LNCaP clone FGC (cell line): ENCODE measurements at regions not wholly inside any gene's neighbourhood (a gene's known extent, or its start where the extent isn't known, plus 50 kb on each side); places are given as distances from the start of the nearest gene placed in this dataset.

Experiments
- DNase-seq: peaks from one replicate; pipeline ENCODE4 v3.0.0-alpha.2; 2011; ENCODE audit warnings: low read depth
- H3K4me3 ChIP-seq: 2 replicates; pipeline ENCODE4 v1.5.1; 2011; ENCODE audit warnings: mild to moderate bottlenecking, low read depth, low read length, control low read depth
- CTCF ChIP-seq: IDR thresholded peaks from 2 replicates; pipeline ENCODE4 v1.5.1; 2012; ENCODE audit warnings: mild to moderate bottlenecking; ENCODE audit not compliant: control insufficient read depth, insufficient read depth; ENCODE audit errors: extremely low read depth

GRCh38 chr12:97185567-97185966, 277.0 kb upstream of the RMST start:
- TF ChIP-seq CTCF, result no peak
- H3K4me3 ChIP-seq, result no peak overlapping the region
- DNase-seq, result no peak

- DNase-seq, result no peak
- no peak overlapping the region for H3K4me3 ChIP-seq
- TF ChIP-seq CTCF, result no peak
Measured at GRCh38 chr12:97194546-97194945, 268.1 kb upstream of the RMST start.

- no peak for DNase-seq
- no peak overlapping the region for H3K4me3 ChIP-seq
- TF ChIP-seq CTCF, result no peak
Measured at GRCh38 chr12:97200181-97200580, 262.4 kb upstream of the RMST start.

GRCh38 chr12:97203408-97203807, 259.2 kb upstream of the RMST start:
- no peak overlapping the region for H3K4me3 ChIP-seq
- no peak for DNase-seq
- no peak for TF ChIP-seq CTCF

- H3K4me3 ChIP-seq, result no peak overlapping the region
- DNase-seq, result no peak
- TF ChIP-seq CTCF, result no peak
Measured at GRCh38 chr12:97209997-97210396, 252.6 kb upstream of the RMST start.

- TF ChIP-seq CTCF, result no peak
- no peak for DNase-seq
- no peak overlapping the region for H3K4me3 ChIP-seq
Measured at GRCh38 chr12:97211416-97211930, 251.1 kb upstream of the RMST start.

GRCh38 chr12:97216848-97217247, 245.8 kb upstream of the RMST start:
- DNase-seq, result no peak
- TF ChIP-seq CTCF, result no peak
- H3K4me3 ChIP-seq, result no peak overlapping the region
